ENCODE measurements at regions not wholly inside any gene's neighbourhood (a gene's known extent, or its start where the extent isn't known, plus 50 kb on each side); places are given as distances from the start of the nearest gene placed in this dataset.

- TF ChIP-seq, protein P1, sequence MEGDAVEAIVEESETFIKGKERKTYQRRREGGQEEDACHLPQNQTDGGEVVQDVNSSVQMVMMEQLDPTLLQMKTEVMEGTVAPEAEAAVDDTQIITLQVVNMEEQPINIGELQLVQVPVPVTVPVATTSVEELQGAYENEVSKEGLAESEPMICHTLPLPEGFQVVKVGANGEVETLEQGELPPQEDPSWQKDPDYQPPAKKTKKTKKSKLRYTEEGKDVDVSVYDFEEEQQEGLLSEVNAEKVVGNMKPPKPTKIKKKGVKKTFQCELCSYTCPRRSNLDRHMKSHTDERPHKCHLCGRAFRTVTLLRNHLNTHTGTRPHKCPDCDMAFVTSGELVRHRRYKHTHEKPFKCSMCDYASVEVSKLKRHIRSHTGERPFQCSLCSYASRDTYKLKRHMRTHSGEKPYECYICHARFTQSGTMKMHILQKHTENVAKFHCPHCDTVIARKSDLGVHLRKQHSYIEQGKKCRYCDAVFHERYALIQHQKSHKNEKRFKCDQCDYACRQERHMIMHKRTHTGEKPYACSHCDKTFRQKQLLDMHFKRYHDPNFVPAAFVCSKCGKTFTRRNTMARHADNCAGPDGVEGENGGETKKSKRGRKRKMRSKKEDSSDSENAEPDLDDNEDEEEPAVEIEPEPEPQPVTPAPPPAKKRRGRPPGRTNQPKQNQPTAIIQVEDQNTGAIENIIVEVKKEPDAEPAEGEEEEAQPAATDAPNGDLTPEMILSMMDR (conservative IDR thresholded peaks at IDR 0.05 in 1 of 2, IDR thresholded peaks at IDR 0.05 in 1 of 2; ENCODE audit: extremely low read depth in 1 of 2, insufficient read depth in 1 of 2, low read depth in 1 of 2, low read length in 2 of 2) = no peak
- TF ChIP-seq EZH2 (IDR thresholded peaks at IDR 0.05; ENCODE audit: borderline replicate concordance, low read length) = no peak
Observed at GRCh38 chr7:131075406-131075805, 252.3 kb upstream of the MKLN1 start.

All from mammary epithelial cell (primary cell).